ENCODE measurements at regions not wholly inside any gene's neighbourhood (a gene's known extent, or its start where the extent isn't known, plus 50 kb on each side); places are given as distances from the start of the nearest gene placed in this dataset.
"Not testable (repeated sequence)": the region's sequence is repeated elsewhere in the genome, so short reads cannot be mapped to it uniquely, and the experiment has no call there.

DNA sequence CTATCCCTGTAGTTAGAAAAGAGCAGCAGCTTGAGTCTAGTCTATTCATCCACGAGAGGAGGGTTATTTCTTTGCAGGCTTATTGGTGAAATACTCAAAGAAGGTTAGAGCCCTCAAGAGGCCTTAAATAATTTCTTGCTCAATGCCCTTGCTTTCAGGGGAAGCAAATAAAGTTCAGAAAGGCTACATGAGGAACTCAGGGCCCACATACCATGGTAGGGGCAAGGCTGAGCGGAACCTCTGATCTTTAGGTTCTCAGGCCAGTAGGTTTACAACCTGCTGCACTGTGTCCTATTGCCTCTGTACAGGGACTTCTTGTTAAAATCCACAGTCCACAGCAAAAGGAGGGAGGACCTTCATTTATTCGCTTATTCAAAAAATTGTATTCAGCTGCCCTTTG lies 101.7 kb downstream of the ADAMTS15 start:
- DNase-seq (ENCODE audit: extremely low read depth in 1 of 2, low read depth in 1 of 2): no peak

DNA sequence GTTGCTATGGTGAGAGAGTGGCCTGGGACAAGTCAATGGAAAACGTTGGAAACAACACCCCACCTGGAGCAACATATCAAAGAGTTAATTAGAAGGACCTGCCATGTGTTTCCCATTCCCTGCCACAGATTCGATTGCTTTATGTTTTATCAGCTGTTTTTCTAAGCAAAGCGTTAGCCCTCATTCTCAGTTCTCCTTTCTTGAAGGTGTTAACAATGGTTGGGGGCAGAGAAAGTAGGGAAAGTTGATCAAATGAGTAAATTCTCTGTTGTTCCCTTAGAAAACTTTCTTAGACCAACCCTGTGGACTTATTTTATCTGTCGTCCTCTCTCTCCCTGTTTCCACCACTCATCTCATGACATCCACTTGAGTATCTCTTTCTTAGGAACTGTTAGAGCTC lies 102.5 kb downstream of the ADAMTS15 start:
- DNase-seq (ENCODE audit: extremely low read depth in 1 of 2, low read depth in 1 of 2): no peak

GRCh38 chr11:130551388-130551787 lies 102.9 kb downstream of the ADAMTS15 start:
- no peak for DNase-seq (ENCODE audit: extremely low read depth in 1 of 2, low read depth in 1 of 2)

DNA sequence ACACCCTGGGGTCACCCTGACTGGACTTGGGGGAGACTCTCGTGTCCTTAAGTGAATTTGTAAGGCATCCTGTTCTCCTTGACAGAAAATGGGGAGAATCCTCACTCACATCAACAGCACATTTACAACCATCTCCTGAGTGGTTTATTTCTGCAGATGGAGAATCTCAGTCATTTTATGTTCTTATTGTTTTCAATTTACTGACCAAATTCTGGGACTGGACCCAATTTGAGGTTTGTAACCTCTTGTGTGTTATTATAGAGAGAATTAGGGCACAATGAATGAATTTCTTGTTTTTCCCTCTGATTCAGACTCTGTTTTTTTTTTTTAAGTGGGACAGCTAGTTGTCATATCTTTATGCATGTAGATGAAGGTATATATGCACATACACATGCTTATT lies 104.9 kb downstream of the ADAMTS15 start:
- DNase-seq (ENCODE audit: extremely low read depth in 1 of 2, low read depth in 1 of 2): no peak

GRCh38 chr11:130554241-130555055 lies 106.0 kb downstream of the ADAMTS15 start:
- no peak for DNase-seq (ENCODE audit: extremely low read depth in 1 of 2, low read depth in 1 of 2)

DNA sequence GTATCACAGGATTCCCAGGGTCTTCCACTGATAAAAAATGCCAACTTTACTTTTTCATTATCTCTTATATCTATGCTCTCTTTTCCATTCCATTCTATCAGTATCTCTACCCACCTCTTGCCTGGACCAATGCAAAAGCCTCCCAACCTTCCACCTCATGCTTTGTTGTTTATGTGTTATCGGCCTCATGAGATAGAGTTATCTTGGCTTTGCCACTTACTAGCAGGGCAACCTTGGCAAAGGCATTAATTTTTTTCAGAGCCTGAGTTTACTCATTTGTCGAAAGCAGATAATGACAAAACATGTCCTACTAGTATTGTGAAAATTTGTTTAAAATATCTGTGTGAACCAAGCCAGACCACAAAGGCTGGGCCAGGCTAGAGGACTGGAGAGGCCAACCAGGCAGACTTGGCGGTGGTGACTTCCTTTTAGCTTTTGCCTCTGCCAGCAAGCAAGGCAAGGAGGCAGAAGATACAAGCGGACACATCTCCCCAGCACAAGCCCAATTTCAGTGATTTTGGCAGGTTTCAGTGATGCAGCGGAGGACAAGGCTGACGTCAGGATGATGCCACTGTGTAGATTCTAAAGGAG lies 106.9 kb downstream of the ADAMTS15 start:
- DNase-seq (ENCODE audit: extremely low read depth in 1 of 2, low read depth in 1 of 2): no peak

GRCh38 chr11:130560000-130560780 lies 111.7 kb downstream of the ADAMTS15 start:
- no peak for DNase-seq (ENCODE audit: extremely low read depth in 1 of 2, low read depth in 1 of 2)

DNA sequence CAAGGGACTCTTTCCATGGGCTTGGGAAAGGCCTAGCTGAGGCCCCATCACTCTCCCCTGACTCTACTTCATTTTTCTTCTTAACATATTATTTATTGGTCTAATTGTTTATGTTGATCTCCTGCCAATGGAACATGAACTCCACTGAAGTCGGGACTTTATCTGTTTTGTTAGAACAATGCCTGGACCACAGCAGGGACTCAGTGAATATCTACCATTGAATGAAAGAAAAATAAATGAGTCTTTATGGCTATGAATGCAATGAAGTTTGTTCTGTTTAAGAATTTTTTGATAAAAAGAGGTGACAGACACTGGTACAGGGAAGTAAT lies 112.3 kb downstream of the ADAMTS15 start:
- no peak for DNase-seq (ENCODE audit: extremely low read depth in 1 of 2, low read depth in 1 of 2)

DNA sequence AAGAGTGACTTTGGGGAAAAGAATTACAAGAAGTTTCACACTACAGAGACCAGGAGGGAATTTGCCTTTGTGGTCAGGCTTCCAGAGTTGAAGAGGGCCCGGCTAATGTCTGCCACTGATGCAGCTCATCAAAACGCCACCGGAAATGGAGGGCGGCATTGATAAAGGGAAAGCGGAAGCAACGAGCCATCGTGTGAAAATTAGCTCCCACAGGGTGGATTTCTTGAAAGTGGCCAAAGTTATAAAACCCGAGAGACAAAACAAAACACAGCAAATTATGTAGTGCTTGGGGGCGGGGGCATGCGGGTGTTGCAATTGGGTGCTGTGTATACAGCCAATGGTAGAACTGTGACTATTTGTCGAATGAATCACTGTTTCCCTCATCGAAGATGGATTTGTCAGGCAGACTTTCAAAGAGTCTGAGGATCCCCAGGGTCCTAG lies 113.0 kb downstream of the ADAMTS15 start:
- no peak for DNase-seq (ENCODE audit: extremely low read depth in 1 of 2, low read depth in 1 of 2)

- no peak for DNase-seq (ENCODE audit: extremely low read depth in 1 of 2, low read depth in 1 of 2)
Observed at GRCh38 chr11:130562549-130562948, 114.1 kb downstream of the ADAMTS15 start.

DNA sequence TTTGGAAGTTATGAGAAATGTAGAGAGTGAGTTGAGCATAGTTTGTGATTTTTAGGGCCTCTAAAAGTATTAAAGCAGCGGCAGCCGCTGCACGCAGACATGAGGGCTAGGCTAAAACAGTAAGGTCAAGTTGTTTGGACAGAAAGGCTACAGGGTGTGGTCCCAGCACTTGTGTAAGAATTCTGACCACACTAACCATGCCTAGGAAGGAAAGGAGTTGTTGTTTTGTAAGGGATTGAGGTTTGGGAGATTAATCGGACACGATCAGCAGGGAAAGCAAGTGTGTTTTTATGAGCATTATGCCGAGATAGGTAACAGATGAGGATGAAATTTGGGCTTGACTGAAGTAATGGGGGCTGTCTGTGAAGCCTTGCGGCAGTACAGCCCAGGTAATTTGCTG lies 117.9 kb downstream of the ADAMTS15 start:
- DNase-seq (ENCODE audit: extremely low read depth in 1 of 2, low read depth in 1 of 2): not testable (repeated sequence)

- no peak for DNase-seq (ENCODE audit: extremely low read depth in 1 of 2, low read depth in 1 of 2)
Observed at GRCh38 chr11:130571519-130571918, 123.1 kb downstream of the ADAMTS15 start.

DNA sequence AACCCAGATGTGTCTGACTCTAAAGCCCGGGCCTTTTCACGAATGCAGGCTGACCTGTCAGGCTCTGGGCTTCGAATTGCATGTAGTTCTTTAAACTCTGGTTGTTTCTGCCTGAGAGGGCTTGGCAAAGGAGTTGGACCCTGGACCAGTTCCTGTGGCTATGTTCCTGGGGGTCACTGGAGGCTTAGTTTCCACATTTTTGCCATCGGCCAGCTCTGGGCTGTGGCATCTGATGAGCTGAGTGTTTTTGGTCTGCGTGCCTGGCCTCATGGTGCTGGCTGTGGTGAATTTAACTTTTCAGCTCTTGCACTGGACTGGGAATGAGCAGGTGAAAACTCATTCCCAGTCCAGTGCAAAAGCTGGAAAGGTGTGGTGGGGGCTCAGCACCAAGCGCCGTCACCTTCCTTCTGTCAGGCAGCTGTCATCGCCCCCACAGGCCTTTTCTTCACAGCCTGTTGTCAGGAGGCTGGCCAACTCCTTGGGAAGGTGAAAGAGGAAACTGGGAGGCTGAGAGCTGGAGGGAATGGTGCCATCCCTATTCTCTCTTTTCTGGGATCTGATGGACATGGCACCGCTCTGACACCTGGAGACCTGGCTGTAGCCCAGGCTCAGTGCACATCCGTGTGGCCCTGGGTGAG lies 123.6 kb downstream of the ADAMTS15 start:
- DNase-seq (ENCODE audit: extremely low read depth in 1 of 2, low read depth in 1 of 2): no peak

GRCh38 chr11:130573767-130574166 lies 125.3 kb downstream of the ADAMTS15 start:
- DNase-seq (ENCODE audit: extremely low read depth in 1 of 2, low read depth in 1 of 2): no peak

DNA sequence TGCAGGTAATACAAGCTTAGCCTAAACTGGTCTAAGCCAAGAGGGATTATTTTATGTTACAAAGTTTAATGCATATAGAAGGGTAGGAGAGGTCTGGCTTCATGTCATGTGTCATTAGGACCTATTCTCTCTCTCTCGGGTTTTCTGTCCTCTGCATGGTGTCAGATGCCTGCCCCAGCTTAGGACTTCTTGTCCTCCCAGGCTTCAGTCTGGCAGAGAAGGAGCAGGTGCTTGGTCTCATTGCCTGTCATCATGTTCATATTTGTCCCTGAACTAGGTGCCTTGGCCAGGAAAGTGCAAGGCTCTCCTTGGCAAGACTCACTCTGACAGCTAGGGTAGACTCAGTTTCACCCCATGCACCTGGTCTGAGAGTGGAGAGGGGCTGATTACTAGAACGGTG lies 126.3 kb downstream of the ADAMTS15 start:
- DNase-seq (ENCODE audit: extremely low read depth in 1 of 2, low read depth in 1 of 2): no peak

DNA sequence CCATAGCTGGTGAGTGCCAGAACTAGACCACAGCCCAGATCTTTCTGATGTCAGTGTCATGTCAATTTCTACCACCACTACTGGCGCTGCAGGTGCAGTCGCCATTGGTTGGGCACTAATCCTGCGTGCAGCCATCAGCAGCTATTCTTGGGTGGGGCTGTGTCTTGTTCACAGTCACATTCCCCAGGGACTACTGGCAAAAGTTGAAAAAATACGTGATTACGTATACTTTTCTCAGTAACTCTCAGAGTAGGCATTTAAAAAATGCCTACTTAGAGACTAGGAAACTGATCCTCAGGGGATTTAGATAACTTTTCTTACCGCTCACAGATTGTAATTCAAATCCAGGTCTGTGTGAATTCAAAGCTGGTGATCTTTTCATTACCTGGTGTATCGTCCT lies 127.7 kb downstream of the ADAMTS15 start:
- no peak for DNase-seq (ENCODE audit: extremely low read depth in 1 of 2, low read depth in 1 of 2)

DNA sequence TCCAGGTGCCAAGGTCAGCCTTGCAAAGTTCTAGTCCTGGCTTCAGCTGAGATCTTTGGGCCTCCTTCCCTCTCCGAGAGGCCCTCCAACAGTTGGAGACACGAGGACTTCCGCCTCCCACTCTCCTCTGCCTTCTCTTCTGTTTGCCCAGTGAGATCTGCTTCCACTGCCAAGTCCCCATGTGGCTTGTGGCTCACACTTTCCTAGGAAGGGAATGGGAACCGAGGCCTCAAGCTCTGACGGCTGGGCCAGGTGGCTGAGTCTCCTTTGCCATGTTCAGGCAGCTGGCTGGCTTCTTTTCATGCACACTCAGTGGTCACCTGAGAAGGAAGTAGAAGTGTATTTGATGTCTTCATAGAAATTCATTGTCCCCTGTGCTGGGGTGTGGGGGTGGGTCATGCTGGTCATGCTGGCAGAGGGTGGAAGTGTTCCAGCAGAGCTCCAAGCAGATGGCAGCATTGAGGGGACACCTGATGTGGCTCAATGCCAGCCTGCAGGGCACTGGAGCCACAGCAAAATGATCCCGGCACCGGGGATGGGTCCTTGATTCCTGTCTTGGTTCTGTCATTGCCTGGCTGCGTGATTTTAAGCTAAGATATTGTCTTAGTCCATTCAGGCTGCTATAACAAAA lies 130.4 kb downstream of the ADAMTS15 start:
- DNase-seq (ENCODE audit: extremely low read depth in 1 of 2, low read depth in 1 of 2): no peak

- DNase-seq (ENCODE audit: extremely low read depth in 1 of 2, low read depth in 1 of 2): no peak
Observed at GRCh38 chr11:130580372-130580771, 131.9 kb downstream of the ADAMTS15 start.

GRCh38 chr11:130580891-130581492 lies 132.5 kb downstream of the ADAMTS15 start:
- DNase-seq (ENCODE audit: extremely low read depth in 1 of 2, low read depth in 1 of 2): no peak

DNA sequence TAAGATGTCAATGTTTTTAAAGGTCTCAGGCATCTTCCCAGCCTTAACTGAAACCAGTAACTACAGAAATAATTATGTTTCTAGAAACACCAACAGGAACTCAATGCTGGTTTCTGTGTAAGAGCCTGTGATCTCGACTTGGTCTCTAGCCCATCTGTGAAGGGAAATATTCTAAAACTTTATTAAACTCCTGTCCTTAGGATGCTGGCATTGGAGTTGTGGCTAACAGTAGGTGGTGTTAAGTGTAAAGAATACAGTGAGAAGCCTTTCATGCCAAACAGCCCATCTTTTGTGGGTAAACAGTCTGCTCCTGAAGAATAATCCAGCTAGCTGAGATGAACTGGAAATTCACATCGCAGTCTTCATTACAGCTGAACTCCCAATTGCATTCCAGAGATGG lies 133.2 kb downstream of the ADAMTS15 start:
- no peak for DNase-seq (ENCODE audit: extremely low read depth in 1 of 2, low read depth in 1 of 2)

DNA sequence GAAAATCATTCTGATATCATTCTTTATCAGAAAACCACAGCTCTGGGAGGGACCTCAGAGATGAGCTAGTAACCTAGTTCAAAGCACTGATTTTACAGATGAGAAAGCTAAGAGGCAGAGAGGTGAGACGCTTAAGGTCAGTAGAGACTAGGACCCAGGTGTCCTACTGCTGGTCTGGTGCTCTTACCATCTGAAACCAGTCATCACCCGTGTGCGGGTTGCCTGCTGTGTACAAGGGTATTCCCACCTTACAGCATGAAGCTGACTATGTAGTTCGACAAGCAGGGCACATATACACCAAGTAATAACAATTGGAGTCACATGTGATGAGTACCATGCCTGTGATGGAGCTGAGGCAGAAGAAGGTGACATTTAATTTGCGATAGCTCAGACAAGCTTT lies 133.7 kb downstream of the ADAMTS15 start:
- DNase-seq (ENCODE audit: extremely low read depth in 1 of 2, low read depth in 1 of 2): no peak

Measured in stimulated activated CD8-positive, alpha-beta memory T cell treated with anti-CD3 and anti-CD28 coated beads, Interleukin-7, amount 100 ng/mL, for 48 hours (primary cell).